Osteoblast (primary cell): ENCODE measurements at regions not wholly inside any gene's neighbourhood (a gene's known extent, or its start where the extent isn't known, plus 50 kb on each side); places are given as distances from the start of the nearest gene placed in this dataset.

ENCODE experiments used
- DNase-seq: peaks from one replicate; pipeline ENCODE4 v3.0.0; 2011; ENCODE audit warnings: low spot score, mixed read lengths; ENCODE audit not compliant: insufficient read length; ENCODE audit errors: missing footprints
- H2AFZ ChIP-seq: 2 replicates; pipeline ENCODE4 v1.6.0; 2011; ENCODE audit warnings: mild to moderate bottlenecking, low read length
- H3K27ac ChIP-seq: 2 replicates; pipeline ENCODE4 v1.5.1; 2011; ENCODE audit warnings: mild to moderate bottlenecking, low read depth, low read length, moderate library complexity
- H3K27me3 ChIP-seq: 2 replicates; pipeline ENCODE4 v1.6.0; 2012; ENCODE audit warnings: mild to moderate bottlenecking, control low read depth, inconsistent platforms, low read length, moderate library complexity; ENCODE audit not compliant: insufficient read depth
- H3K36me3 ChIP-seq: 2 replicates; pipeline ENCODE4 v1.5.1; 2011; ENCODE audit warnings: mild to moderate bottlenecking, low read length, control low read depth, moderate library complexity; ENCODE audit not compliant: insufficient read depth
- H3K4me1 ChIP-seq: 2 replicates; pipeline ENCODE4 v1.5.1; 2011; ENCODE audit warnings: mild to moderate bottlenecking, low read length, control low read depth, moderate library complexity; ENCODE audit not compliant: insufficient read depth
- H3K4me2 ChIP-seq: 2 replicates; pipeline ENCODE4 v1.6.0; 2011; ENCODE audit warnings: mild to moderate bottlenecking, low read length; ENCODE audit not compliant: insufficient read depth
- H3K4me3 ChIP-seq: fragments of 200-600 bp; sonication (generic); 3 replicates; pipeline ENCODE4 v1.5.1; 2012; ENCODE audit warnings: mild to moderate bottlenecking, low read length, inconsistent platforms; ENCODE audit not compliant: insufficient read depth
- H3K79me2 ChIP-seq: 2 replicates; pipeline ENCODE4 v1.6.0; 2012; ENCODE audit warnings: mild to moderate bottlenecking, low read length, control low read depth, inconsistent platforms; ENCODE audit not compliant: insufficient read depth
- H3K9me3 ChIP-seq: 2 replicates; pipeline ENCODE4 v1.5.1; 2011; ENCODE audit warnings: low read depth, low read length, control low read depth
- H4K20me1 ChIP-seq: 2 replicates; pipeline ENCODE4 v1.6.0; 2012; ENCODE audit warnings: mild to moderate bottlenecking, low read length, control low read depth; ENCODE audit not compliant: insufficient read depth
- CTCF ChIP-seq: IDR thresholded peaks from 2 replicates; pipeline ENCODE4 v1.5.1; 2011; ENCODE audit warnings: mild to moderate bottlenecking, low read depth, low read length, moderate library complexity; ENCODE audit errors: extremely low read depth

- Histone ChIP-seq H3K4me3 (no peak overlapping the region), H3K36me3 (no peaks in the 10 kb centered on the region), H4K20me1 (no peaks in the 10 kb centered on the region), H3K79me2 (no peaks in the 10 kb centered on the region), H3K27ac (no peak overlapping the region), H3K9me3 (no peaks in the 10 kb centered on the region), H2AFZ (no peak overlapping the region), H3K4me2 (no peak overlapping the region), H3K27me3 (no peaks in the 10 kb centered on the region), H3K4me1 (no peaks in the 10 kb centered on the region)
- TF ChIP-seq CTCF = no peak
- no peak for DNase-seq
These were observed 1304.9 kb downstream of the TMEM121 start for GRCh38 chr14:106831322-106831720.

GRCh38 chr14:106837870-106838269 is 1311.5 kb downstream of the TMEM121 start:
- H3K4me3 ChIP-seq = no peak overlapping the region
- H2AFZ ChIP-seq = no peak overlapping the region
- TF ChIP-seq CTCF = no peak

GRCh38 chr14:106838991-106839769 is 1312.8 kb downstream of the TMEM121 start:
- no peaks in the 10 kb centered on the region for H3K4me1 ChIP-seq
- H3K27me3 ChIP-seq = no peaks in the 10 kb centered on the region

More at GRCh38 chr14:106837870-106838269, 1311.5 kb downstream of the TMEM121 start:
- Histone ChIP-seq H3K36me3 (no peaks in the 10 kb centered on the region), H3K27me3 (no peaks in the 10 kb centered on the region), H3K79me2 (no peaks in the 10 kb centered on the region), H3K4me1 (no peaks in the 10 kb centered on the region), H3K4me2 (no peak overlapping the region), H3K9me3 (no peaks in the 10 kb centered on the region), H4K20me1 (no peaks in the 10 kb centered on the region), H3K27ac (no peak overlapping the region)
- DNase-seq = no peak

More at GRCh38 chr14:106838991-106839769, 1312.8 kb downstream of the TMEM121 start:
- Histone ChIP-seq H3K36me3 (no peaks in the 10 kb centered on the region), H4K20me1 (no peaks in the 10 kb centered on the region), H3K79me2 (no peaks in the 10 kb centered on the region), H3K9me3 (no peaks in the 10 kb centered on the region), H3K27ac (no peak overlapping the region), H2AFZ (no peak overlapping the region), H3K4me2 (no peak overlapping the region), H3K4me3 (no peak overlapping the region)
- no peak for DNase-seq
- no peak for TF ChIP-seq CTCF
